Loucy (cell line): ENCODE measurements at regions not wholly inside any gene's neighbourhood (a gene's known extent, or its start where the extent isn't known, plus 50 kb on each side); places are given as distances from the start of the nearest gene placed in this dataset.

ENCODE experiments used
- H2AFZ ChIP-seq: fragments of 200-600 bp; sonication (generic); 2 replicates; pipeline ENCODE4 v1.6.0; 2016; ENCODE audit warnings: antibody characterized with exemption, mild to moderate bottlenecking, low read length, moderate library complexity
- H3F3A ChIP-seq: fragments of 200-600 bp; 2 replicates; pipeline ENCODE4 v1.6.0; 2016; ENCODE audit warnings: antibody characterized with exemption, low read depth, mild to moderate bottlenecking
- H3K27me3 ChIP-seq: fragments of 200-600 bp; sonication (generic); 2 replicates; pipeline ENCODE4 v1.6.1; 2014; ENCODE audit warnings: low read length, mild to moderate bottlenecking; ENCODE audit not compliant: insufficient read depth, poor library complexity, severe bottlenecking
- H3K36me3 ChIP-seq: fragments of 200-600 bp; sonication (generic); 2 replicates; pipeline ENCODE4 v1.6.1; 2016; ENCODE audit warnings: low read length; ENCODE audit not compliant: insufficient read depth
- H3K4me1 ChIP-seq: fragments of 200-600 bp; sonication (generic); 2 replicates; pipeline ENCODE4 v1.5.1; 2014; ENCODE audit warnings: low read length, mild to moderate bottlenecking; ENCODE audit not compliant: insufficient read depth, poor library complexity, severe bottlenecking
- H3K4me2 ChIP-seq: fragments of 200-600 bp; sonication (generic); 2 replicates; pipeline ENCODE4 v1.6.0; 2014; ENCODE audit warnings: antibody characterized with exemption, low read length, low read depth, mild to moderate bottlenecking; ENCODE audit not compliant: poor library complexity, severe bottlenecking
- H3K4me3 ChIP-seq: fragments of 200-600 bp; sonication (generic); 2 replicates; pipeline ENCODE4 v1.5.1; 2014; ENCODE audit warnings: low read length, mild to moderate bottlenecking, mixed read lengths; ENCODE audit not compliant: poor library complexity, severe bottlenecking
- H3K79me2 ChIP-seq: fragments of 200-600 bp; sonication (generic); 2 replicates; pipeline ENCODE4 v1.6.1; 2014; ENCODE audit warnings: low read length; ENCODE audit not compliant: insufficient read depth
- H3K9ac ChIP-seq: fragments of 200-600 bp; sonication (generic); 2 replicates; pipeline ENCODE4 v1.6.0; 2014; ENCODE audit warnings: mild to moderate bottlenecking, low read depth, low read length, moderate library complexity; ENCODE audit not compliant: poor library complexity, severe bottlenecking
- H3K9me2 ChIP-seq: fragments of 200-600 bp; sonication (generic); replicated peaks from 2 replicates; pipeline ENCODE4 v1.6.1; 2016; ENCODE audit warnings: low read depth, low read length, mixed read lengths
- H3K9me3 ChIP-seq: fragments of 200-600 bp; sonication (generic); 2 replicates; pipeline ENCODE4 v1.6.1; 2014; ENCODE audit warnings: mild to moderate bottlenecking, antibody characterized with exemption, low read length, low read depth; ENCODE audit not compliant: insufficient read depth
- H4K20me1 ChIP-seq: fragments of 200-600 bp; sonication (generic); 2 replicates; pipeline ENCODE4 v1.6.0; 2014; ENCODE audit warnings: antibody characterized with exemption, low read length, mild to moderate bottlenecking; ENCODE audit not compliant: insufficient read depth, poor library complexity, severe bottlenecking
- EZH2phosphoT487 ChIP-seq: fragments of 200-600 bp; IDR thresholded peaks from 2 replicates; pipeline ENCODE4 v1.6.1; 2018; ENCODE audit warnings: antibody characterized with exemption, mild to moderate bottlenecking, moderate library complexity, borderline replicate concordance
- TF ChIP-seq, protein P1 (sequence below): fragments of 200-600 bp; sonication (generic); conservative IDR thresholded peaks from 2 replicates; pipeline ENCODE4 v1.5.1; 2014; ENCODE audit warnings: mild to moderate bottlenecking, antibody characterized with exemption, low read length

DNA sequence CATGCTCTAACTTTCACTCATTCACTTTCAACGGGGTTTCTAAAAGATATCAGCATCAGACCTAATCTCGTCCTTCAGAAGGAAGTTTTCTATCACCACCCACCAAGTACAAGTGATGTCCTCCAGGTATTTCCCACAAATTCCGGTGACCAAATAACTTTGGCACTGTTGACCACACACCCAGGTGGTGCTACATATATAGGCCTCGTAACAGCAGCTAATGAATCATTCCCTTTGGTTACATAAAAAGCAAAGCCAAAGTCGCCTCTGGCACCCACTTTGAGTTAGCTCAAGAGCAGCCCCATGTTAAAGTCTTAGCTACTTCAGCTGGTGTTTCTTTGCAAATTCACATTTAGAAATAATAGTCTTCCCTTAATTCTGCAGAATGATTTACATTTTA lies 138.2 kb upstream of the OSR1 start:
- H2AFZ ChIP-seq: no peak overlapping the region
- no peak overlapping the region for H3K4me2 ChIP-seq
- H3K36me3 ChIP-seq: no peaks in the 10 kb centered on the region
- H3F3A ChIP-seq: no peaks in the 10 kb centered on the region
- no peaks in the 10 kb centered on the region for H3K9me3 ChIP-seq
- H3K27me3 ChIP-seq: no peaks in the 10 kb centered on the region
- H3K9ac ChIP-seq: no peak overlapping the region
- H3K9me2 ChIP-seq: 0 out of 2 replicates have a peak, but pooled peaks cover 3% of the 10 kb centered on the region
- H4K20me1 ChIP-seq: no peaks in the 10 kb centered on the region
- TF ChIP-seq, protein P1, sequence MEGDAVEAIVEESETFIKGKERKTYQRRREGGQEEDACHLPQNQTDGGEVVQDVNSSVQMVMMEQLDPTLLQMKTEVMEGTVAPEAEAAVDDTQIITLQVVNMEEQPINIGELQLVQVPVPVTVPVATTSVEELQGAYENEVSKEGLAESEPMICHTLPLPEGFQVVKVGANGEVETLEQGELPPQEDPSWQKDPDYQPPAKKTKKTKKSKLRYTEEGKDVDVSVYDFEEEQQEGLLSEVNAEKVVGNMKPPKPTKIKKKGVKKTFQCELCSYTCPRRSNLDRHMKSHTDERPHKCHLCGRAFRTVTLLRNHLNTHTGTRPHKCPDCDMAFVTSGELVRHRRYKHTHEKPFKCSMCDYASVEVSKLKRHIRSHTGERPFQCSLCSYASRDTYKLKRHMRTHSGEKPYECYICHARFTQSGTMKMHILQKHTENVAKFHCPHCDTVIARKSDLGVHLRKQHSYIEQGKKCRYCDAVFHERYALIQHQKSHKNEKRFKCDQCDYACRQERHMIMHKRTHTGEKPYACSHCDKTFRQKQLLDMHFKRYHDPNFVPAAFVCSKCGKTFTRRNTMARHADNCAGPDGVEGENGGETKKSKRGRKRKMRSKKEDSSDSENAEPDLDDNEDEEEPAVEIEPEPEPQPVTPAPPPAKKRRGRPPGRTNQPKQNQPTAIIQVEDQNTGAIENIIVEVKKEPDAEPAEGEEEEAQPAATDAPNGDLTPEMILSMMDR: no peak
- no peak overlapping the region for H3K4me3 ChIP-seq
- no peaks in the 10 kb centered on the region for H3K4me1 ChIP-seq
- no peaks in the 10 kb centered on the region for H3K79me2 ChIP-seq

GRCh38 chr2:19494241-19494640 lies 135.8 kb upstream of the OSR1 start:
- Histone ChIP-seq H3F3A (no peaks in the 10 kb centered on the region), H3K79me2 (no peaks in the 10 kb centered on the region), H2AFZ (no peak overlapping the region), H3K9ac (no peak overlapping the region), H3K9me2 (0 out of 2 replicates have a peak, but pooled peaks cover 3% of the 10 kb centered on the region), H3K4me1 (no peaks in the 10 kb centered on the region), H3K9me3 (no peaks in the 10 kb centered on the region), H4K20me1 (no peaks in the 10 kb centered on the region), H3K4me3 (no peak overlapping the region), H3K27me3 (no peaks in the 10 kb centered on the region), H3K4me2 (no peak overlapping the region), H3K36me3 (no peaks in the 10 kb centered on the region)
- TF ChIP-seq, protein P1: no peak
- TF ChIP-seq EZH2phosphoT487: no peak

GRCh38 chr2:19491796-19492195 lies 133.4 kb upstream of the OSR1 start:
- no peaks in the 10 kb centered on the region for H3F3A ChIP-seq
- H3K9me2 ChIP-seq: no peaks in the 10 kb centered on the region
- H3K4me1 ChIP-seq: no peaks in the 10 kb centered on the region
- no peaks in the 10 kb centered on the region for H3K36me3 ChIP-seq
- TF ChIP-seq, protein P1: no peak
- TF ChIP-seq EZH2phosphoT487: no peak
- no peaks in the 10 kb centered on the region for H3K79me2 ChIP-seq
- H2AFZ ChIP-seq: no peak overlapping the region
- no peaks in the 10 kb centered on the region for H3K27me3 ChIP-seq
- no peaks in the 10 kb centered on the region for H3K9me3 ChIP-seq
- no peak overlapping the region for H3K4me3 ChIP-seq
- H3K9ac ChIP-seq: no peak overlapping the region
- no peak overlapping the region for H3K4me2 ChIP-seq
- H4K20me1 ChIP-seq: no peaks in the 10 kb centered on the region
